ENCODE measurements at regions not wholly inside any gene's neighbourhood (a gene's known extent, or its start where the extent isn't known, plus 50 kb on each side); places are given as distances from the start of the nearest gene placed in this dataset.

GRCh38 chr17:33525186-33525585 is 232.1 kb upstream of the ASIC2 start:
- TF ChIP-seq, protein P1, sequence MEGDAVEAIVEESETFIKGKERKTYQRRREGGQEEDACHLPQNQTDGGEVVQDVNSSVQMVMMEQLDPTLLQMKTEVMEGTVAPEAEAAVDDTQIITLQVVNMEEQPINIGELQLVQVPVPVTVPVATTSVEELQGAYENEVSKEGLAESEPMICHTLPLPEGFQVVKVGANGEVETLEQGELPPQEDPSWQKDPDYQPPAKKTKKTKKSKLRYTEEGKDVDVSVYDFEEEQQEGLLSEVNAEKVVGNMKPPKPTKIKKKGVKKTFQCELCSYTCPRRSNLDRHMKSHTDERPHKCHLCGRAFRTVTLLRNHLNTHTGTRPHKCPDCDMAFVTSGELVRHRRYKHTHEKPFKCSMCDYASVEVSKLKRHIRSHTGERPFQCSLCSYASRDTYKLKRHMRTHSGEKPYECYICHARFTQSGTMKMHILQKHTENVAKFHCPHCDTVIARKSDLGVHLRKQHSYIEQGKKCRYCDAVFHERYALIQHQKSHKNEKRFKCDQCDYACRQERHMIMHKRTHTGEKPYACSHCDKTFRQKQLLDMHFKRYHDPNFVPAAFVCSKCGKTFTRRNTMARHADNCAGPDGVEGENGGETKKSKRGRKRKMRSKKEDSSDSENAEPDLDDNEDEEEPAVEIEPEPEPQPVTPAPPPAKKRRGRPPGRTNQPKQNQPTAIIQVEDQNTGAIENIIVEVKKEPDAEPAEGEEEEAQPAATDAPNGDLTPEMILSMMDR (IDR thresholded peaks at IDR 0.05) = no peak
- H3K27me3 Mint-ChIP-seq (ENCODE audit: low read depth in 3 of 3) = peaks cover 2 to 10% (median 5%) of the 10 kb centered on the region in 3 donors
- H2AFZ ChIP-seq (ENCODE audit: insufficient read depth, low read depth, low read length, poor library complexity, severe bottlenecking) = no peak overlapping the region
- peaks cover 0 to 14% (median 10%) of the 10 kb centered on the region in 7 donors for H3K9me3 Mint-ChIP-seq
- no peak overlapping the region for H3K9ac ChIP-seq (ENCODE audit: insufficient read depth, low read length, poor library complexity, severe bottlenecking)
- H3K9me3 ChIP-seq (replicated peaks in 1 of 2; ENCODE audit: control insufficient read depth in 1 of 2, insufficient read depth in 1 of 2, low read length in 2 of 2) = peaks cover 8 to 9% of the 10 kb centered on the region in 2 donors
- DNase-seq = no peak
- H4K20me1 ChIP-seq (ENCODE audit: insufficient read depth, low read length) = no peaks in the 10 kb centered on the region
- no peaks in the 10 kb centered on the region for H3K4me1 ChIP-seq (ENCODE audit: control insufficient read depth in 1 of 2, insufficient read depth in 2 of 2, low read length in 2 of 2)
- 53% methylated on average over 4 of the region's 7 CpGs for WGBS (ENCODE audit: insufficient coverage)
- H3K36me3 Mint-ChIP-seq = no peaks in the 10 kb centered on the region
- no peaks in the 10 kb centered on the region for H3K27me3 ChIP-seq (ENCODE audit: control insufficient read depth in 2 of 2, insufficient read depth in 2 of 2, low read length in 2 of 2)
- intact Hi-C loops (cut with micrococcal nuclease) = no loop called here
- no peaks in the 10 kb centered on the region for H3K4me1 Mint-ChIP-seq
- H3K36me3 ChIP-seq (replicated peaks in 1 of 2; ENCODE audit: control insufficient read depth in 1 of 2, insufficient read depth in 2 of 2, low read length in 2 of 2) = no peaks in the 10 kb centered on the region
- no peak overlapping the region for H3K27ac ChIP-seq (ENCODE audit: low read depth in 1 of 2, low read length in 2 of 2)
- H3K27ac Mint-ChIP-seq = no peak overlapping the region
- no peak overlapping the region for H3K4me2 ChIP-seq (replicated peaks; ENCODE audit: extremely low read depth, low read length, poor library complexity, severe bottlenecking)
- H3K79me2 ChIP-seq (ENCODE audit: insufficient read depth, low read length) = no peaks in the 10 kb centered on the region
- no peak overlapping the region for H3K4me3 ChIP-seq (replicated peaks in 1 of 3; ENCODE audit: low read depth in 2 of 3, low read length in 3 of 3)
- H3K4me3 Mint-ChIP-seq = no peak overlapping the region

DNA sequence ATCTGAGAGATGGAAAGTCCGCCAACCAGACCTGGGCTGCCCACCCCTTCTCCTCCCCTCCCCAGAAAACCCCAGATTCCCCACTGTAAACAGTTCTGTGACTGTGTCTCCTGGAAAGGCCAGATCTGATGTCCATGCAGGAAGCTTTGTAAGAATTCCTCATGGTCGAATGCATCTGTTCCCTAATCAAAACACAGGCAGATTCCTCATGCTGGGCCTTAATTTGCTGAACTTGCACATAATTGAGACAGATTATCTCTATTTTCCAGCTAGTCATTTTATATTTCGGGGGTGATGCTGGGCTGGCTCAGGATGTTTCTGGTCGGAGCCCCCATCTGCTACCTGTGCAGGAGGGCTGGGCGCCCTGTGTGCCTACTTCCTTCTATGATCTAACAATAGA is 233.6 kb upstream of the ASIC2 start:
- TF ChIP-seq, protein P1 (IDR thresholded peaks at IDR 0.05) = no peak
- no peak overlapping the region for H3K27ac ChIP-seq (ENCODE audit: low read depth in 1 of 2, low read length in 2 of 2)

More for the DNA sequence above, 233.6 kb upstream of the ASIC2 start:
- peaks cover 0 to 14% (median 10%) of the 10 kb centered on the region in 7 donors for H3K9me3 Mint-ChIP-seq
- 95% methylated on average over 5 of the region's 5 CpGs for WGBS (ENCODE audit: insufficient coverage)
- H3K4me1 Mint-ChIP-seq = no peaks in the 10 kb centered on the region
- Histone ChIP-seq H3K27me3 (ENCODE audit: control insufficient read depth in 2 of 2, insufficient read depth in 2 of 2, low read length in 2 of 2) (no peaks in the 10 kb centered on the region), H3K4me2 (replicated peaks; ENCODE audit: extremely low read depth, low read length, poor library complexity, severe bottlenecking) (no peak overlapping the region), H3K4me3 (replicated peaks in 1 of 3; ENCODE audit: low read depth in 2 of 3, low read length in 3 of 3) (no peak overlapping the region), H2AFZ (ENCODE audit: insufficient read depth, low read depth, low read length, poor library complexity, severe bottlenecking) (no peak overlapping the region), H3K9me3 (replicated peaks in 1 of 2; ENCODE audit: control insufficient read depth in 1 of 2, insufficient read depth in 1 of 2, low read length in 2 of 2) (peaks cover 8 to 9% of the 10 kb centered on the region in 2 donors), H3K4me1 (ENCODE audit: control insufficient read depth in 1 of 2, insufficient read depth in 2 of 2, low read length in 2 of 2) (no peaks in the 10 kb centered on the region), H3K9ac (ENCODE audit: insufficient read depth, low read length, poor library complexity, severe bottlenecking) (no peak overlapping the region), H3K36me3 (replicated peaks in 1 of 2; ENCODE audit: control insufficient read depth in 1 of 2, insufficient read depth in 2 of 2, low read length in 2 of 2) (no peaks in the 10 kb centered on the region), H4K20me1 (ENCODE audit: insufficient read depth, low read length) (no peaks in the 10 kb centered on the region), H3K79me2 (ENCODE audit: insufficient read depth, low read length) (no peaks in the 10 kb centered on the region)
- H3K36me3 Mint-ChIP-seq = no peaks in the 10 kb centered on the region
- intact Hi-C loops (cut with micrococcal nuclease) = no loop called here
- DNase-seq = no peak
- peaks cover 2 to 10% (median 5%) of the 10 kb centered on the region in 3 donors for H3K27me3 Mint-ChIP-seq (ENCODE audit: low read depth in 3 of 3)
- no peak overlapping the region for H3K27ac Mint-ChIP-seq
- H3K4me3 Mint-ChIP-seq = no peak overlapping the region

Measured in CD14-positive monocyte (primary cell).